ENCODE measurements at regions not wholly inside any gene's neighbourhood (a gene's known extent, or its start where the extent isn't known, plus 50 kb on each side); places are given as distances from the start of the nearest gene placed in this dataset.

DNA sequence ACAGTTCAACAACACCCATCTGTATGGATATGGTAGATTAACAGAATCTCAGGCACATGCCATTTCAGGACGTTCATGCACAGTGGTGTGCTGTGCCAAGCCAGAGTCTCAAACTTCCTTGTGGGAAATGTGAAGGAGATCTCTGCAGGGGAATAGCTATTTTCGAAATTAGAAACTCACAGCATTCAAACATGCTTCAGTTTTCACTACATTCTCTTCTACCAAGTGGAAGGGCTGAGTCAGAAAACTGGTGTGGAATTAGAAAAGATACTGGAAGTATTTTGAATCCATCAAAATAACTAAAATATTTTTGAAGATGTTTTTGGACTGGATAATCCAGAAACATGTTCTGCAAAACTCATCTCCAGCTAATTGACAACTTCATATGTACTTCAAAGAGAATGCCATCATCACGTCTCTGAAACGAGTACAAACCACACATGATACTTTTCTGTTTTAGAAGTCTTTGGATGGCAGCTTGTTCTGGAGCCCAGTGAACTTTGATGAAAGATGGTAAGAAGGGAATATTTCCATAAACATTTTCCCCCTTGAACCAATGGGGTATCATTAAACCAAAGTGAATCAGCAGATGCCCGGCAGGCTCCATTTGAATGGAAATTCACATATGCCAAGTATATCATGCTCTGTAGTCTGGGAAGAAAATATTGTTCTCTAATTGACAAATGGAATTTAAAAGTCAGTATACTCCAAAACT, 616.3 kb upstream of the IGFBP3 start:
- no peak for TF ChIP-seq CTCF (conservative IDR thresholded peaks at IDR 0.05; ENCODE audit: low read depth in 2 of 2)
- TF ChIP-seq ETS1 (IDR thresholded peaks at IDR 0.05), result no peak
- TF ChIP-seq EZH2 (IDR thresholded peaks at IDR 0.05; ENCODE audit: low read depth, unreplicated experiment), result no peak
- TF ChIP-seq, protein P1, sequence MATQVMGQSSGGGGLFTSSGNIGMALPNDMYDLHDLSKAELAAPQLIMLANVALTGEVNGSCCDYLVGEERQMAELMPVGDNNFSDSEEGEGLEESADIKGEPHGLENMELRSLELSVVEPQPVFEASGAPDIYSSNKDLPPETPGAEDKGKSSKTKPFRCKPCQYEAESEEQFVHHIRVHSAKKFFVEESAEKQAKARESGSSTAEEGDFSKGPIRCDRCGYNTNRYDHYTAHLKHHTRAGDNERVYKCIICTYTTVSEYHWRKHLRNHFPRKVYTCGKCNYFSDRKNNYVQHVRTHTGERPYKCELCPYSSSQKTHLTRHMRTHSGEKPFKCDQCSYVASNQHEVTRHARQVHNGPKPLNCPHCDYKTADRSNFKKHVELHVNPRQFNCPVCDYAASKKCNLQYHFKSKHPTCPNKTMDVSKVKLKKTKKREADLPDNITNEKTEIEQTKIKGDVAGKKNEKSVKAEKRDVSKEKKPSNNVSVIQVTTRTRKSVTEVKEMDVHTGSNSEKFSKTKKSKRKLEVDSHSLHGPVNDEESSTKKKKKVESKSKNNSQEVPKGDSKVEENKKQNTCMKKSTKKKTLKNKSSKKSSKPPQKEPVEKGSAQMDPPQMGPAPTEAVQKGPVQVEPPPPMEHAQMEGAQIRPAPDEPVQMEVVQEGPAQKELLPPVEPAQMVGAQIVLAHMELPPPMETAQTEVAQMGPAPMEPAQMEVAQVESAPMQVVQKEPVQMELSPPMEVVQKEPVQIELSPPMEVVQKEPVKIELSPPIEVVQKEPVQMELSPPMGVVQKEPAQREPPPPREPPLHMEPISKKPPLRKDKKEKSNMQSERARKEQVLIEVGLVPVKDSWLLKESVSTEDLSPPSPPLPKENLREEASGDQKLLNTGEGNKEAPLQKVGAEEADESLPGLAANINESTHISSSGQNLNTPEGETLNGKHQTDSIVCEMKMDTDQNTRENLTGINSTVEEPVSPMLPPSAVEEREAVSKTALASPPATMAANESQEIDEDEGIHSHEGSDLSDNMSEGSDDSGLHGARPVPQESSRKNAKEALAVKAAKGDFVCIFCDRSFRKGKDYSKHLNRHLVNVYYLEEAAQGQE (IDR thresholded peaks at IDR 0.05; ENCODE audit: unreplicated experiment), result no peak
- no peak for TF ChIP-seq POLR2AphosphoS5 (IDR thresholded peaks at IDR 0.05; ENCODE audit: low read depth)
- no peak for TF ChIP-seq EZH2phosphoT487 (IDR thresholded peaks at IDR 0.05; ENCODE audit: unreplicated experiment)
- TF ChIP-seq CREB1 (CRISPR knock-in tag; IDR thresholded peaks at IDR 0.05; ENCODE audit: low read depth), result no peak
- TF ChIP-seq NANOG (IDR thresholded peaks at IDR 0.05; ENCODE audit: borderline replicate concordance), result no peak
- TF ChIP-seq JUNB (IDR thresholded peaks at IDR 0.05; ENCODE audit: unreplicated experiment), result no peak
